Stimulated activated CD8-positive, alpha-beta memory T cell treated with anti-CD3 and anti-CD28 coated beads, Interleukin-4, amount 100 ng/mL, for 48 hours (primary cell): ENCODE measurements at regions not wholly inside any gene's neighbourhood (a gene's known extent, or its start where the extent isn't known, plus 50 kb on each side); places are given as distances from the start of the nearest gene placed in this dataset.

Experiments
- DNase-seq: peaks from one replicate; pipeline ENCODE4 v3.0.0-alpha.2; 2020

DNA sequence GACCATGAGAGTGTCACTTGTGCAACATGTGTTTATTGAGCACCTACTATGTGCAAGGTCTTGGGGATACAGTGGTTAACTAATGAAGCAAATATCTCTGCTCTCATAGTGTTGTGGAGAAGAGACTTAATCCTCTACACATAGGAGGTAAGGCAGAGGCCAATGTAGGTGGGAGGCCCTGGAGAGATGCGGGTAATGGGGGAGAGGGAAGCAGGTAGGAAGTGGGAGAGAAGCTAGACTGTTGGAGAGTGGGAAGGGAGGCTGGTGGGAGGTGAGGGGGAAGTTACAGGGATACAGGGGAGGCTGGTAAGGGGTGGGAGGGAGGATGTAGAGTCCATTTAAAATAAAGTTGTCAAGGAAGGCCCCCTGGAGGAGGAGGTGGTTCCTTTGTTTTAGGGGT lies 240.0 kb downstream of the MIAT start:
- no peak for DNase-seq

DNA sequence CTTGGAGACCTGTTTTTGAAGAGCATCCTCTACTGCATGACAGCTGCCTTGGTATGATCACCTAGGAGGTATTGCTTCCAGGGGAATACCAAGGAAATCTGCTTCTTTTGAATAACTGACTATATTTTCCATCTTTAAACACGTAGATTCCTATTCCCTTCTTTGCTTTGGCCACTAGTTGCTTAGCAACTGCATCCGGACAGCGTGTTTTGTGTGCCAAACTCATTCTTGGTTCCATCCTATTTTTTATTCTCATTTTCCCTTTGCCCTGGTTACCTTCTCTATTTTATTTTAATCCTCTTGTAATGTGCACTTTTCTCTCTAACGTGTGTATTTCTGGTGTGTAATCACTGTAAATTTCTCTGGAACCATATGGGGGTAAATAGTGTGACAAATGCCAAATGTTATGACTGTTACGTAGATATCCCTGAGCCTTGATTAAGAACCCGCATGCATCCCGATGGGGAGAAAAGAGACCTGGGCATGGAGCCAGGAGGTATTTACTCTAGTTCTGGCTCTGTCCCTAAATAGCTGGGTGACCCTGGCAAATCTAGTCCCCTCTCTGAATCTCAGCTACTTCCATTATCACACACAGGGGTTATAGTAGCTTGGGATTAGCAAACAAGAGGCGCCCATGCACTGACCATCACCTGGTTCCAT lies 241.7 kb downstream of the MIAT start:
- DNase-seq: no peak

DNA sequence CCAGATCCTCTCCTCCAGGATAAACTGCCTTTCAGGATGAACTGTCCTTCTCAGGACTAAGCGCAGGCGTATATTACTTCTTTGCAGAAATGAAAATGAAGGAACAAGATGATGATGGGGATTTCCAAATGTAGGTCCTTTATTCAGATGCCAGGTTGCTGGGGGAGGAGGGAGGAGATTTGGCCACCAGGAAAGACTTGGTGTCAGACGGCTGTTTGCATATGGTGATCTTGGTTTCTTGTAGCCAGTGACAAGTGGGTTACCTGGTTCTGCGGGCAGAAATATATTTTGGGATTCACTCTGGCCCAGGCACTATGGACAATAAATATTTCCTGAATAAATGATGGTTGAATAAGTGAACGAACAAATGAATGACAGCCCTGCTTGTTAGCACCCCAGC lies 243.4 kb downstream of the MIAT start:
- no peak for DNase-seq

DNA sequence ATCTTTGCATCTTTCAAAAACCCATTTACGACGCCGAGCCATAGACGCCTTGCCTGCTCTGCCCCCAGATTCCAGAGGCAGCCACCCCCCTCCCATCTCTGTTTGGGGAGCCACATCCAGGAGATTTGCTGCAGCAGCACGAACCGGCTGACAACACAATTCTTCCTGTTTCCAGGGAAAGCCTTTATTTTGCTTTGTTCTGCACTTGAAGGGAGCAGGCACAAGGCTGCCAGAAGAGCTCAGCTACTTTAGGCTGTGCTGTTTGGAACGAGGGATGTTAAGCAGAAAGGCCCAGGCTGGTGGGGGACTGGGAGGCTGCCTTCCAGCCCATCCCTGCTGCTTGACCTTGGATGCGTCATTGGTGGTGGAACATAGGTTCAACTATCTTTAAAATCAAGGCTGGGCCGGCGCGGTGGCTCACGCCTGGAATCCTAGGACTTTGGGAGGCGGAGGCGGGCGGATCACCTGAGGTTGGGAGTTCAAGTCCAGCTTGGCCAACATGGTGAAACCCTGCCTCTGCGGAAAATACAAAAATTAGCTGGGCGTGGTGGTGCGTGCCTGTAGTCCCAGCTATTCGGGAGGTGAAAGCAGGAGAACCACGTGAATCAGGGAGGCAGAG lies 243.9 kb downstream of the MIAT start:
- no peak for DNase-seq

DNA sequence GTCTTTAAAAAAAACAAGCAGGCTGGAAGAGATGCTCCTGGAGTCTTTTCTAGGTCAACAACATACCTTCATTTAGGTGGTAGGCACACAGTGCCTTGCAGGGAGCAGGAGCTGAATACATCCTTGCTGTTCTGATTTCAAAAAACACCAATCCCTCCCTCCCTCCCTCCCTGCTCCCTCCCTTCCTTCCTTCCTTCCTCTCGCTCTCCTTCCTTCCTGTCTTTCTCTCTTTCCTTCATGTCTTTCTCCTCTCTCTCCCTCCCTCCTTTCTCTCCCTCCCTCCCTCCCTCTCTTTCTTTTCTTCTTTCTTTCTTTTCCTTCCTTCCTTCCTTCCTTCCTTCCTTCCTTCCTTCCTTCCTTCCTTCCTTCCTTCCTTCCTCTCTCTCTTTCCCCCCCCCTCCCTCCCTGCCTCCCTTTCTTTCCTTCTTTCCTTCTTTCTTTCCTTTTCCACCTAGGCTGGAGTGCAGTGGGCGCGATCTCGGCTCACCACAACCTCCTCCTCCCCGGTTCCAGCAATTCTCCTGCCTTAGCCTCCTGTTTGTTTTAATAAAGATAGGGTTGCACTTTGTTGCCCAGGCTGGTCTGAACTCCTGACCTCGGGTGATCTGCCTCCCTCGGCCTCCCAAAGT lies 245.1 kb downstream of the MIAT start:
- DNase-seq: no peak

DNA sequence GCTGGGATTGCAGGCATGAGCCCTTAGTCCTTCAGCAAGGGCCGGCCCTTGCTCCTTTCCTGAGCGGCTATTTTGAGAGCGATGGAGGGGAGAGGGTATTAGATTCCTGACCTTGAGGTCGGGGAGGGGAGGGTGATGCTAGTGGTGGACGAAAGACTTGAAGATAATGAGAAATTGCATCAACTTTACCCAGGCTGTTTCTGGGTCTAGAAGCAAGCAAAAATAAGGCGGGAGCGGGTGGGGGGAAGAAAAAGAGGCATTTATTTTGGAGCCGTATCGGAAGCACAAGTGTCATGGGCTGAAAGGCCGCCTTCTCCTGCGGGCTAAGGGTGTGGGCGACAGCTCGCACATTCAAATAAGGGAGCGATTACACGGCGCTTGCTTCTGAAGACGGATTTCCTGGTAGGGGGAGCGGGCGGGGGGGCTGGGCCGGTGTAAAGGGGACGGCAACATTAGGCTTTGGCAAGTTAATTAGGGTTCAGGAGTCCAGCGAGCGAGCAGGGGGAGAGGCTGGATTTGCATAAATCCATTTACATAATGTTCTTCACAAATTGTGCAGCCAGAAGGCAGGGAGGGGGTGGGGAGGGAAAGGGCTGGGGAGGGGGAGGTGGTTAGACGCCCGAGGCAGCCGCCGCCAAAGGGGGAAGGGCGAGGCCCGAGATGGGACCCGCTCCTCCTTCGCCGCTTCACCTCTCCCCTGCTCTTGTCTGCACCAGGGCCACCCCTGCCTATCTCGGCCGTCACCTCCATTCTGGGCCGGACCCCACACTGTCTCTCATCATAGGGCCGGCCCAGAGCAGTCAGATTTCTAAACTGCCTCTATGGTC lies 245.9 kb downstream of the MIAT start:
- peak; percentile 29 for DNase-seq

DNA sequence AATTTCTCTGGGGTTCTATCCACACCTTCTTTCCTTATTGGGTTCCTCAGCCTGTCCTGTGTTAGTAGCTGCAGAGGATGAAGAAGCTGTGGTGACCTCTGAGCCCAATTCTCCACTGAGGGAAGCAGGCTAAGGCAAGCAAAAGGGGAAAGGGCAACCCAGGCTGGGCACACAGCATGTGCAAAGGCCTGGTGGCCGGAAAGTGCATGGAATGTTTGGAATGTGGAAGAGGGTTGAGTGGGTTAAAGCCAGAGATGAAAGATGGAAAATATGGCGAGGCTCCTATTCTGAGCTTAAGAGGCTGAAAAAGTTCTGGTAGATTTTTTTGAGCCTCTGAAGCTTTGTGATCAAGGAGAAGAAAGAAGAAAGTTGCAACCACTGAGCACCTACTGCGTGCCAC lies 247.1 kb downstream of the MIAT start:
- no peak for DNase-seq

DNA sequence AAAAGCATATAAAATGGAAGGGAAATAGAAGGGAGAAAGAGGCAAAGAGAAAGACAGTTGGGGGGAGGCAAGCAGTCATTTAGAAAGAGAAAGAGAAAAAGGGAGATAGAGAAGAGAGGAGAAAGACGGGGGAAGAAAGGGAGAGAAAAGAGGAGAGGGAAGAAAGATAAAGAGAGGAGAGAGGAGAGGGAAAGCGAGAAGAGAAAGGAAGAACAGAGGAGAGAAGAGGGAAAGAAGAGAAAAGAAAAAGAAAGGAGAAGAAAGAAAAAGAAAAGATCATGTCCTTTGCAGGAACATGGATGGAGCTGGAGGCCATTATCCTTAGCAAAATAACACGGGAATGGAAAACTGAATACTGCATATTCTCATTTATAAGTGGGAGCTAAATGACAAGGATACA lies 247.7 kb downstream of the MIAT start:
- DNase-seq: no peak

DNA sequence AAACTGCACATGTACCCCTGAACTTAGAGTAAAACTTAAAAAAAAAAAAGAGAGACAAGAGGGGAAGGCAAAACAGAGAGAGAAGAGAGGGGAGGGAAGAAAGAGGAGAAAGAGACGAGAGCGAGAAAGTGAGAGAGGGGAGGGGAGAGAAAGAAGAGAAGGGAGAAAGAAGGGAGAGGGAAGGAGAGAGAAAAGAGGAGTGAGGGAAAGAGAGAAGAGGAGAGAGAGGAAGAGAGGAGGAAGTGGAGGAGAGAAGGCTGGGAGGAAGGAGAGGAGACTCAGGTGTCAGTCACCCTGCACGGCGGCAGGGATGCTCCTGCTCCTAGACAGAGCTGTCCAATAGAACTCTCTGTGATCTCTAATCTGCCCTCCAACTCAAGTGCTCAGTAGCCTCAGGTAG lies 248.3 kb downstream of the MIAT start:
- no peak for DNase-seq

DNA sequence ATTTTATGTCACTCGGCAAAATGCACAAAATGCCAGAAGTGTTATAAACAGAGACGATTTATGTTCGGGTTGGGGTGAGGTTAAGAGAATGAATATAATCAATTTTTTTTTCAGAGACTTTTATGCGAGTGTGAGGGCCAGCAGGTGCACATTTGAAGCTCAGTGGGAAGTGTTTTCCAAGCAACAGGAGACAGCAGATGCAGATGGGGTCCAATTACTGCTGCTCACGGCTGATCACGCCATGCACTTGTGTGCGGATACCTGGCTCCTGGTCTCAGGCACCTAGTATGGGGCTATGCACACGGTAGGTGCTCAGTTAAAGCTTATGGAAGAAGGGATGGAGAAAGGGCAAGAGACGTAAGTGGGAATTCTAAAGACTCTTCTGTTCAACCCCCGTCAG lies 249.1 kb downstream of the MIAT start:
- DNase-seq: no peak

DNA sequence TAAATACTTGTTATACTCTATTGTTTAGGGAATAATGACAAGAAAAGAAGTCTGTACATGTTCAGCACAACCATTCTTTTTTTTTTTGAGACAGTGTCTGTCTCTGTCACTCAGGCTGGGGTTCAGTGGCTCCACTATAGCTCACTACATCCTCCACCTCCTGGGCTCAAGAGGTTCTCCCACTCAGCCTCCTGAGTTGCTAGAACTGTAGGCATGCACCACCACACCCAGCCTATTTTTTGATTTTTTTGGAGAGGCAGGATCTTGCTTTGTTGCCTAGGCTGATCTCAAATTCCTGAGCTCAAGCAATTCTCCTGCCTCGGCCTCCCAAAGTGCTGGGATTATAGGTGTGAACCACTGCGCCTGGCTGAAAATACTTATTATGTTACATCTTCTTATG lies 250.0 kb downstream of the MIAT start:
- DNase-seq: no peak

DNA sequence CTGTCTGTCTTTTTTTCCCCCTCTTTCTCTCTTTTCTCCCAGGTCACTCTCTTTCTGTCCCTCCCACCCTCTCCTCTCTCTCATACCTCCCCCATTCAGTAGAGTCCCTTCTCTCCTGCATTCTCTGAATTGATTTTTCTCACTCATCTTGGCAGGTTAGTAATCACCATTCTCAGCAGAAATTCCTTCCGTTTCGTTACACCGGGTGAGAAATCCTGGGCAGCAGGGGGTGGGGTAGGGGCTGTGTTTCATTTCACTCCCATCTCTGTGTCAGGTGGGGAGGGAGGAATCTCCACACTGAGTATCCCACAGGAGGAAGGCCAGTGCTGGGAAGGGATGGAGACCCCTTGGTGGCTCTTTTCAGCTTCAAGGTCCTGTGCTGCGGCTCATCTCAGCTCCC lies 253.5 kb downstream of the MIAT start:
- DNase-seq: no peak

DNA sequence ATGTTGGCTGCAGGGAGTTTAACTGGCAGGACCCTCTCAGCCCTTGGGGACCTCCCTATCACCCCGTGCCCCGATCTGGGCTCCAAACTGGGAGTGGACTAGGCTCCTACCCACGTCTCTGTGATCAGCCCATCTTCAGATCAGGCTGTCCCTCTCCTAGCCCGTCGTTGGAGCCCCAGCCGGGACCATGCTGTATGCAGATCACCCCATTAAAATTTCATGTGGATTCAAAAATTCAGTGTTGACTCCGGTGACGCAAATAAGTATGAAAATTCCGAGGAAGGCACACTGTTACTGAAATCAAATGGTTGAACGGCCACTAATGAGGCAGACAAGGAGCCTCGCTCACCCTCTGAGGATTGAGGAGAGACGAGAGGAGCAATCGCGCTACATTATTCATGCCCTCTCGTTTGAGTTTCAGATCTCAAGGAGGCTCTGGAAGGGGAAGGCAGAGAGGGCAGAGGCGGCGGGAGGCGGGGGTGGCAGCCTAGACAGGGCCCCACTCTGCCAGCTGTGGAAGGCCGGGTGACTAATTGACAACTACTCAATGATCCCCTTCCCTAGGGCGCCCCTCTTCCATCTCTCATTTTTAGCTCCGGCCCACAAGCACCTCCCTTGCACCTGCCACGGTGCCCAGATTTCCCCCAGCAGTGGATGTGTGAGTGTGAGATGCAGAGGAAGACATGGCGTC lies 255.4 kb downstream of the MIAT start:
- no peak for DNase-seq

DNA sequence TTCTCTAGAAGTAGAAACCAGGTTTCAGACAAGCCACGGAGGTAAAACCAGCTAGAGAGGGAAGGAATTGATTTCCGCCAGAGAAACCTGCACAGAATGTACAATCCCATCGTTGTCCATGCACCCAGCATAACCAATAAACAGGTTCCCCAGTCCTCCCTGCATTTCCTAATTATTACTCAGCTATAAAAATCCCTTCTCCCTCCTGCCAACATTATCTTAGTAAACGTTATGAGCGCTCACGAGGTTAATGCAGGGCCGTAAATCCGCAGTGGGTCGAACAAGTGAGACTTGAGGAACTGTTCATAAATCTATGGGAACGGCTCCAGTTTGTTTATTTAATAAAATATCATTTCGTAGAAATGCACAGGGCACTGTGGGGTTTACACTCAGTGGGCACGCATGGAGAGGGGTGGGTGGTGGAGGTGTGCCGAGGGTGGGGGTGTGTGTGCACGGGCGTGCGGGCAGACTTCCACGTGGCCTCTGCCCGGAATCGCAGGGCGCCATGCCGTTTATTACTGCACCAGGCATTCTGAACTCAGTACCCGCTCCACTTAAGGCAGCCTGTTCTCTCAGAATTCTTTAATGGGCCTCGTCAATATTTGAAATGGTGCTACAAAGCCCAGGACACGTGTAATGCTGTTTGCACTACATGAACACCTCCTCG lies 257.3 kb downstream of the MIAT start:
- no peak for DNase-seq

DNA sequence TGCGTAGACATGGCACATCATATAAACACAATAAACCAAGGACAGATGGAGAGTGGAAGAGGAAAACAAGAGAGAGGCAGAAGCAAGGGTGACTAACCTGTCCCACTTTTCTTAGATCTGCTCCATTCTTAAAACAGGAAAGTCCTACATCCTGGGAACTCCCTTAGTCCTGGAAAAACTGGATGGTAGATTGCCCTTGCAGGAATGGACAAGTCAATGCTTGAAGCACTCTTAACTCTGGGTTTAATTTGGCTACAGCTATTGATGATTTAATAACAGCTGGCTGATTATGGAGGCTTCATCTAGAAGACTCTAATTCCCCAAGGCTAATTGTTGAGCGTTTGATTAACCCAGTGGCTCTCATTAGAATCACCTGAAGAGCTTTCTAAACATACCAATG lies 258.8 kb downstream of the MIAT start:
- no peak for DNase-seq

DNA sequence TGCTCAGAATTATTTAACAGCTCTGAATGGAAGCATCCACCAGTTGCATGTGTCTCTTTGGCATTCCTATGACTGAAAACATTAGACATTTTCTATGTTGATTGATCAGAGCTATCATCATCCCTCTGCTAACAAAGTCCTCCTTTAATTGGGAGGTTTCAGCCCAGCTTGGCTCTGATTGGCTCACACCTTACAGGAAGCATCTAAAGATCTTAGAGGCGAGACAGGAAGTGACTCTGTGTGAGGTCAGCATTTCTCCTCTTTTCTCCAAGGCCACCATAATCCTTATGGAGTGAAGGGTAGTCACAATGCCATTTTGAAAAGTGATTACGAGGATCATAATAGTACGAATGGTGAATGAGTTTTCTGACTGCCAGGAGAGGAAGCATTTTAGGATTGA lies 260.8 kb downstream of the MIAT start:
- no peak for DNase-seq

DNA sequence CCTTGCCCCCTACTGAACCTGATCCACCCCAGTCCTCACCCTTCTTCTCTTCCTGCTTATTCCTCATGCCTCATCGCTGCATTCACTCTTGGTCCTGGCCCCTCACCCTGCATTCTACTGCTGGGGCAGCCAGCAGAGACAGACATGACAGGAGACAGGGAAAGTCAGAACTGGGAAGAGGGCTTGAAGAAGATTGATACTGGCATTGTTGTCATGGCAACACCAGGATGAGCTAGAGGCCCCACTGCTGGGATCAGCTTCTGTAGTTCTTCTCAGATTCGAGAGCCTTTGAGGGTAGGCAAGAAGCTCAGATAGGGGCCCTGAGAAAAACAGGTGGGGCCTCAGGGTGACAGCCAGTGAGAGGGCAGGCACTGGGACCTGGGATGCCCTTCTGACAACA lies 264.3 kb downstream of the MIAT start:
- no peak for DNase-seq

DNA sequence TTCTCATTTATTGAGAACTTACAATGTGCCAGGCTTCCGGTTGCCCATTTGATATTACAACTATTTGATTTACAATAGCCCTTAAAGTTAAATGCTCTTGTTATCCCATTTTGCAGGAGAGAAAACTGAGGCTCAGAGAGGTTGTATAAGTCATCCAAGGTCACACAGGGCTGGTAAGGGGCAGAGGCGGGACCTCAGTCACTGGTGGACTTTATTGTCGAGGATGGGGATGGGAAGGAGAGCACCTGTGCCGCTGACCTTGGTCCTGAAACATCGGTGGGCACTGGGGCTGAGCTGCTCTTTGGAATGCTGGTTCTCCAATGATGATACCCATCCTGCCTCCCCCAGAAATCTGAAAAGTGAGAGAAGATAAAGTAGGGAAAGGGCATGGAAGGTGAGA lies 265.4 kb downstream of the MIAT start:
- DNase-seq: peak; percentile 25

DNA sequence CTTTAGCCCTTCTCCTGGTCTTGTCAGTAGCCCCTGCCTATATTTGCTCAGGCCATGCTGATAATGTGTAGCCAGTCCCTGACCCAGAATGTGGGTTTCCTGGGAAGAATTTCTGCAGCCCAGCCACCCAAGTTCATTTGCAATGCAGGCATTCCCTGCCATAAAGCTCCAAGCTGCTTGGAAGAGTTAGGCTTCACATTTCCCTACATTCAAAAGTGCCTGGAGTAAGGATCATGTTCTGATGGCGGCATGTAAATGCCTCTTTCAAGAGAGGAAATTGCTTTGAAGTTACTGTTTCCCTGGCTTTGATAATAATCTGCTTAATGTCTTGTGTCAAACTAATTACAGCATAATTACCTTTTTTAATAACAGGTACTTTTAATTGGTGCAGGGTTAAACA lies 266.1 kb downstream of the MIAT start:
- no peak for DNase-seq

DNA sequence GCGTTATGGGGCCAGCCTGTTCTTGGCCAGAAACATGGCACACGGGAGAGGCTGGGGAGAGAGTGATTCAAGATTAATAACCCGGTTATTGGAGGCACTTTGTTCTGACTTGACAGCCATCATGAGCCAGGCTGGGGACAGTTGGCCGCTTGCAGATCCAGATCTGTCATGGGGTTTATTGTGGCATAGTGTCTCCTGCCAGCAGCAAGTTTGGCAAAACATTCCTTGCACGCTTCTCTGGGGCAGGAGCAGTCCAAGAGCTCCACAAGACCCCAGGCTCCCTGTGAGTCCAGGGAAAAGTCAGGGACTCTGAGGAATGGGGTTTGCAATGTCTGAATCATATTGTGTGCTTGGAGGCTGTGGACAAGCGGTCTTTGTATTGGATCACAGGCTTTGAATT lies 270.4 kb downstream of the MIAT start:
- DNase-seq: no peak

DNA sequence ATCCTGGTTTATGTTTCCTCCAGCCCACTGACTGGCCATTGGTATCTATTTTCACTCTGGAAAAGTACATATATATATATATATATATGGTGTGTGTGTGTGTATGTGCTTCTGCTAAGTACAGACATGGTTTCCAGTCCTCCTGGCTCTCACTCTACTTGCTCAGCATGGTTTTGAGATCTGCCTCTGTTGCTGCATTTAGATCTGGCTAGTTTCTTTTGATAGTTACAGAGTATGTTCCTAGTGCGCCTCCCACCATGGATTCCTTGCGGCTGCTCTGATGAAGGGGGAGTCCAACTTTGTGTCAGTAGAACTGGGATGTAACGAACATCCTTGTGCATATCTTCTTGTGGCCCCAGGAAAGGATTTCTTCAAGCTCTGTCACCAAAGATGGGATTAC lies 274.1 kb downstream of the MIAT start:
- no peak for DNase-seq

DNA sequence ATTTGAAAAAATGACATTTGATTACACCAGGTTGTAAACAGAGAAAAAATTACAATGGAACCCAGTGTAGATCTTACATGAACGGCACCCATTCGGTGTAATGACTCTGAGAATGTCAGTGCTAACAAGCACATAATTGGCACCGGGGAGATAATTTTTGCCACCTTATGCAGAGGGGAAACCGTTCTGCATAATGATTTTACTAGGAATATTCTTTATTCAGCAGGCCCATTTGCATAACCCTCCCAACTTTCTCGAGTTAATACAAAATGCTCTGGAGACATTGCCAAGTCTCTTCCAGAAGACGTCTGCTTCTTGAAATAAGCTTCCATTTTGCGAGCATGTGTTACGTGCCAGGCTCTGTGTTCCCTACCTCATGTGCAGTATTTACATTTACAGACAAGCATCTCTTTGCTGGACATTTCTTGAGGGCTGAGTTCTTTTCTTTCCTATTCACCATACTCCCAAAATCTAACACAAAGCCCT lies 275.8 kb downstream of the MIAT start:
- DNase-seq: no peak

DNA sequence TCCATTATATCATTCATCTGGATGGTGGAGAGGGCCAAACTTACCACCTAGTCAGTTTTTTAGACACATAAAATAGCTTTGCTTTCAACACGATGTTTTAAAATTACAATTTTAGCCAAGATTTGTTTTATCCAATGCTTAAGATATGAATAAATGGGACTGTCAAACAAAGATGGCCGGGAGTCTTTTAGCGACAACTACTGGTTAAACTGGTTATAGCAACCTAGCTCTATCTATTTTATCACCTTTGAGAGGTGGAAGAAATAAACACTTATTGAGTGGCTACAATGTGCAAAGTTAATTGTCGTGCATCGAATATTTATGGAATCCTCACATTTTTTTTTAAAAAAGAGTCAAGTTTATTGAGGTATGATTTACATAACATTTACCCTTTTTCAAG lies 279.8 kb downstream of the MIAT start:
- no peak for DNase-seq
